Erythroblast (primary cell): ENCODE measurements at regions not wholly inside any gene's neighbourhood (a gene's known extent, or its start where the extent isn't known, plus 50 kb on each side); places are given as distances from the start of the nearest gene placed in this dataset.
"Not testable (repeated sequence)": the region's sequence is repeated elsewhere in the genome, so short reads cannot be mapped to it uniquely, and the experiment has no call there.

Source experiments
- GATA1 ChIP-seq: IDR thresholded peaks from 2 replicates; pipeline ENCODE4 v1.6.1; 2011; ENCODE audit warnings: low read depth, mild to moderate bottlenecking, control low read depth, low read length, moderate library complexity
- POLR2A ChIP-seq: IDR thresholded peaks from 2 replicates; pipeline ENCODE4 v1.6.1; 2011; ENCODE audit warnings: mild to moderate bottlenecking, low read length

- not testable (repeated sequence) for TF ChIP-seq POLR2A, GATA1
These were observed 145.3 kb downstream of the SYT15 start for GRCh38 chr10:46724258-46724657.
